Stimulated activated CD4-positive, alpha-beta T cell treated with anti-CD3 and anti-CD28 coated beads, Interleukin-2, amount 100 ng/mL, for 24 hours (primary cell): ENCODE measurements at regions not wholly inside any gene's neighbourhood (a gene's known extent, or its start where the extent isn't known, plus 50 kb on each side); places are given as distances from the start of the nearest gene placed in this dataset.
"Not testable (repeated sequence)": the region's sequence is repeated elsewhere in the genome, so short reads cannot be mapped to it uniquely, and the experiment has no call there.

Experiments
- DNase-seq, 2 donors: peaks; one replicate each; pipeline ENCODE4 v3.0.0-alpha.2; 2020

GRCh38 chr2:118374974-118375755 lies 286.9 kb downstream of the INSIG2 start:
- DNase-seq = no peak

DNA sequence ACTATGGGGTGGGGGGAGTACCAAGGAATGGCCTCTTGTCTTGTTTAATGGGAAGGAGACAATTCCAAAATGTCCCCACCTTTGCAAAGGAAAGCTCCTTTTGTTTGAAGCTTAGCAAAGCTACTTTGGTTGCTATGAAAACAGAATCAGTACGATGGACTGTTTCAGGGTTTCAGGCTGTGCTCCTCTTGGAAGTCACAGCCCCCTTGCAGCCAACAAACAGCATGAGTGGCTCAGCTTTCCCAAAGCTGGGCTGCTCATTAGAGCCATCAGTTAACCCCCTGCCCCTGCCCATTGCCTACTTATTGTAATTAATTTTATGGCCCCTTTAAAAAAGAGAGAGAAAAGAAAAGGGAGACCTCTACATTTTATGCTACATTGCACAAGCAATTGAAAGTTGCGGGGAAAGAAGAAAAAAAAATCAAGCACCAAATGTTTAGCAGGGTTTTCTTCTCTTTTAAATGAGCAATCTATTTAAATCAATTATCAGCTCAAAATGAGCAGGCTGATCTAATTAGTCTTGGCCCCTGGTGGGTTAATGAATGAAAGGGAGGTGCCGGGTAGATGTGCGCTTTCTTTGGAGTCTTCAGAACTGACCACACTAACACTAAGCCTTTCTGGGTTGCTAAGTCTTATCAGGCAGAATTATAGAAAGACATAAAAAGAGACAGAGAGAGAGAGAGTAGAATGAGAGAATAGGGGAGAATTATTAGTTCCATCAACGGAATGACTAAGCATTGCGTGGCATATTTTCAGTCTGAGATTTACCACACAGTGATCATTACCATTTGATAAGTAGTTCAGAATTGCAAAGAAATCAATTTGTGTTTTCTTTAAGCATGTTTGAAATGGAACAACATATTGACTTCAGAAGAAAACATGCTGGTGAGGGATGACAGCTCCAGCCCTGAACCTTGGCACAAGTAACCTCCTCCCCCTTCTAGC lies 284.9 kb downstream of the INSIG2 start:
- no peak for DNase-seq

DNA sequence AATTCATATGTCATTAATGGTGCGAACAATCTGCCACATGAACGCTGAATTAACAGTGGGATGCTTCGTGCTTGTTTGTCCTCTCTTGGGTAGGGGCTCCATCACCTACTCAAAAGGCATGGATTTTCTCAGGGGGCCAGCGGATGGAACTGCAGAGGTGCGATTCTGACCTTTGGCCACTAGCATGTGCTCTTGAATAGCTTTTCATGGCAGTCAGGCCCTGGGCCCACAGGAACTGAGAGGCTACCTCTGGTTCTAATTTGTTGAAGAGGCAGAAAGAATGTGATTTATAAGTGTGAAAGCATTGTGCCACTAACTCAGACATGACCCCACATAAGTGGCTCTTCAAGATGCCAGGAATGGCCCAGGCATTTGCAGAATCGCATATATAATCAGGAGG lies 283.2 kb downstream of the INSIG2 start:
- DNase-seq = peak in 1 of 2 donors; percentile 5

- DNase-seq = not testable (repeated sequence)
Observed at GRCh38 chr2:118369521-118369920, 281.2 kb downstream of the INSIG2 start.

DNA sequence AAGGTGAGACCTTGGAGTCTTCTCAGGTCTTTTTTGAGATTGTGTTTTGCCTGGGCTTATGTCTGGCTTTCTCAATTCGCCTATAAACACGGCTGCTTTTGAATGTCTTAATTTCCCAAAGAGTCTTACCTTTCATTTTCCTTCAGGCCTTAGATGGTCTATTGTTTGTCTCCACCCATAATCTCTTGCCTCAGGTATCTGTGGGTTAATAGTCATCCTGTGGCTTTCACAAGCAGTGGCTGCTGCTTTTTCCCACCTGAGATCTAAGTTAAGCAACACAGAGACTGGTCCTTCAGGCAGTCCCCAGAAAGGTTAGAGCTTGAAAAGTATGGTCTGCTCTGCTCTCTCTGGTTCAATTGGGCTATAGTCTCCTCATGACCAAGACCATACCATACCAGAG lies 275.3 kb downstream of the INSIG2 start:
- DNase-seq = no peak

DNA sequence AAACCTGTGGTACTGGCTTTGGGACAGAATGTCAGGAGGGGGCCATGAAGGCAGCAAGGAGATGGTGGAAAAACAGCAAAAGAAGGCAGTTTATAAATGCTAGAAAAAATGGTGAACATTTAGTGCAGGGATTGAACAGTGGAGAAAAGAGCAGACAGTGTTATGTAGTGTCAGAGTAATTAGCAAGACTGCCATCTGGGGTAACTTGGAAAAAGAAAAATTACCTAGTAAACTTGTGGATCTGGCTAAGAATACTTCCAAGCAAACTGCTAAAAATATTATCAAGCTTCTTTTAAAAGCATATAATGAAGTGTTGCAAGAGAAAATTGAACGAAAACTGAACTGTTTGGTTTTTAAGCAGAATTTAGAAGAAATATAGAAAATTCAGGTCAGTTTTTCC lies 267.8 kb downstream of the INSIG2 start:
- DNase-seq = no peak

- no peak for DNase-seq
Observed at GRCh38 chr2:118351796-118352195, 263.5 kb downstream of the INSIG2 start.

GRCh38 chr2:118350621-118351020 lies 262.4 kb downstream of the INSIG2 start:
- no peak for DNase-seq

- no peak for DNase-seq
Observed at GRCh38 chr2:118349365-118349764, 261.1 kb downstream of the INSIG2 start.

DNA sequence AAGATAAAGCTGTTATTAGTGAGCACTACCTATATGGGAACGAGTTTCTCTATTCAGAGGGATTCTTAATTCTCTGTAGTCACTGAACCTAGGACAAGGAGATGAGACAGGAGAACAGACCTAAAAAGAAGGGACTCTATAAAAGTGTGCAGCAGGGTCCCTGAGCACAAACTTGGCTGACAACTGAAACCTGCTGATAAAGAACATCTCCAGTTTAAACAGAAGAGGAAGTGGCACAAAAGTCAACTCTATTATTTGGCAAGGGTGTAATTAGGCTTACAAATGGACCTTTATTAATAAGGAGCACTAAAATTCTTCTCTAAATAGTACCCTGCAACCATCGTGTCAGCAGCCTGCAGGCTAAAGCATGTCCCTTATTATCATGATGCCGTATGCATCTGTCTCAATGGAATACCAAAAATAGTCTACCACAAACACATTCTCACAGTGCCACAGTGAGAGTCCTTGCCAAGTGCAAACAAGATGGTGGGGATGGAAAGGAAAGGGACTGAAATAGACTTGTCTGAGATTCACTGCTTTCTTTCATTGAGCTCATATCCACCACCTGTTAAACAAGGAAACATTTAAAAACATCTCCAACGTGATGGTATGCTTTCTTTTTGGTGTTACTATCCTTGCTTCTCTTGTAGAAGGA lies 260.2 kb downstream of the INSIG2 start:
- DNase-seq = no peak

- DNase-seq = no peak
Observed at GRCh38 chr2:118345465-118345864, 257.2 kb downstream of the INSIG2 start.

- no peak for DNase-seq
Observed at GRCh38 chr2:118340103-118340502, 251.8 kb downstream of the INSIG2 start.

- no peak for DNase-seq
Observed at GRCh38 chr2:118339386-118339785, 251.1 kb downstream of the INSIG2 start.

DNA sequence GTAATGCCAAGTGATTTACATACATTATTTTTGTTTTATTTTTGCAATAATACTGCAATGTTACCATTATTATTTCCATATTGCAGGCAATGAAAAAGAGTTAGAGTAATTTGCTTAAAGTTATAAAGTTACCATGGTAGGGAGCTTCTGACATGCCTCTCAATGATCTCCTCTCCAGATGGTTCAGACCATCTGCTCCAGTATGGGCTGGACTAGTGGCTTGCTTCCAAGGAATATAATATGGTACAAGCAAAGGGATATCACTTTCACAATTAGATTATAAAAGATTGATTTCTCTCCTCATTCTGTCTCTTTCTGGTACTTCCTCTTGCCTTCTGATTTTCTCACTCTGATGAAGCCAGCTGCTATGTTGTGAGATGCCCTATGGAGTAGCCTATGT lies 245.4 kb downstream of the INSIG2 start:
- DNase-seq = no peak

GRCh38 chr2:118325321-118325955 lies 237.2 kb downstream of the INSIG2 start:
- DNase-seq = no peak

GRCh38 chr2:118322406-118322805 lies 234.1 kb downstream of the INSIG2 start:
- no peak for DNase-seq

GRCh38 chr2:118321432-118322105 lies 233.3 kb downstream of the INSIG2 start:
- DNase-seq = no peak

DNA sequence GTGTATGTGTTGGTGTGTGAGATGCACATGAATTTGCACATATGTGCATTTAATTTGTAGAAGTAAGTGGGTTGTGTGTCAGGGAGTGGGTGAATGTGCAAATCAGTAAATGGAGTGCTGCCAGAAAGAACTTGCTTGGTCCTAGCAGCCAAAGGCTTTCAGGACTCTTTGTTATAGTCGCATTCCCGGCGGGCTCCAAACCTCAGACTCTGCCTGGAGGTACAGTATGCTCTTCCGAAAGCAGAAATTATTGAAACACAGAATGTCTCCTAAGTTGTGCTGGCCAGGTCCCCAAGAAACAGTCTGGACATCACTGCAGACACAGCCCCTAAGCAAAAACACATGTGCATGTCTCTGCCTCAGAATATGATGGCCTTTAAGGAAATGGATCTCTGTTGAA lies 232.4 kb downstream of the INSIG2 start:
- no peak for DNase-seq

- no peak for DNase-seq
Observed at GRCh38 chr2:118320196-118320595, 231.9 kb downstream of the INSIG2 start.

- DNase-seq = no peak
Observed at GRCh38 chr2:118319271-118319684, 231.0 kb downstream of the INSIG2 start.

GRCh38 chr2:118315606-118316005 lies 227.3 kb downstream of the INSIG2 start:
- no peak for DNase-seq
